GM19043 (cell line): ENCODE measurements at regions not wholly inside any gene's neighbourhood (a gene's known extent, or its start where the extent isn't known, plus 50 kb on each side); places are given as distances from the start of the nearest gene placed in this dataset.

ENCODE experiments used
- ATAC-seq: cut with Tn5 transposase; IDR thresholded peaks from one replicate; pipeline ENCODE4 v1.9.1; 2021; ENCODE audit warnings: low read depth; ENCODE audit not compliant: unreplicated experiment

- no peak for ATAC-seq
Measured at GRCh38 chr20:10724449-10725173, 50.8 kb upstream of the JAG1 start.

GRCh38 chr20:10728873-10729670, 55.3 kb upstream of the JAG1 start:
- ATAC-seq = no peak

- no peak for ATAC-seq
Measured at GRCh38 chr20:10729785-10730184, 56.0 kb upstream of the JAG1 start.

GRCh38 chr20:10730629-10731183, 56.9 kb upstream of the JAG1 start:
- ATAC-seq = no peak

DNA sequence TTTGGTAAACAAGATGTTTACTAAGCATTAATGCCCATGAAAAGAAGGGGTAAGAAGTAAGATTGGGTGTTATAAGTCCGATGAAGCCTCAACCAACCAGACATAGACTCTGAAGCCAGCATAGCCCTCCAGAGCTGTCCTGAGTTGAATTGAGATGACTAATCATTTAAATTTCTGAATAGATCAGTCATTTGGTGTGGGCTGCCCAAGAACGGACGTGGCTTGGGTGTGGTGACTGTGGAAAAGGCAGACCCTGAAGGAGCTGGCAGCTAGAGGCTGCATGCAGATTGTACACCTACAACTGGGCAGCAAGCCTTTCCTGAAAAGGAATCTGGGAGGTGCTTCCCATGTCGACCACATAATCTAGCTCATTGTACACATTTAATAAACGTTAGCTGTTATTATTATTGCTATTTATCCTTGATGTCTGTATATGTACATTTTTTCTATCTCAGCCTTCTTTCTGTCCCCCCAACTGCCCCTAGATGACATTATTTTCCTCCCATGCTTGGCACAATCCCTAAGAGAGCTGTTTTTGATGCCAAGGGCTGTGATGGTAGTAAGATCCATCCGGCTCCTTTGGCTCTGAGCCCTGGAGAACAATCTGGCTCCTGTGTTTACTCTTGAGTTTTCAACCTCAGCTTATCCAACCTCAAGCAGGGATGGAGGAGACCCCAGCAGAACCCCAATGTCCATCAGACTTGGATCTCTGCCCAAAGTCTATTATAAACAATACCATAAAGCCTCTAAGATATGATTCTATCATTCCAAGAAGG, 57.6 kb upstream of the JAG1 start:
- ATAC-seq = no peak

DNA sequence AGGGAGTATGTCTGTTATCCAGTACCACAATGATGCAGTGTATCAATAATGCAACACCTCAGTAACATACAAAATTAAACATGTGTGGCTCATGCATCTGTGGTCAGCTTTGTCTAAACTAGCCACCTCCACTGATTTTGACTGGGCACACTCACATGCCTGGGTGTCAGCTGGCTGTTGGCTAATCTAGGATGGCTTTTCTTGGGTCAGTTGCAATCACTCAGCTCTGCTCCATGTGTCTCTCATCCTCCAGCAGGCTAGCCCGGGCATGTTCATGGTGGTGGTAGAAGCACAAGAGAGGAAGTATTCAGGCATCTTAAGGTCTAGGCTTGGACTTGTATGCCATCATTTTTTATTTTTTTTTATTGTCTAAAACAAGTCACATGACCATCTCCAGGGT, 59.3 kb upstream of the JAG1 start:
- ATAC-seq = no peak

DNA sequence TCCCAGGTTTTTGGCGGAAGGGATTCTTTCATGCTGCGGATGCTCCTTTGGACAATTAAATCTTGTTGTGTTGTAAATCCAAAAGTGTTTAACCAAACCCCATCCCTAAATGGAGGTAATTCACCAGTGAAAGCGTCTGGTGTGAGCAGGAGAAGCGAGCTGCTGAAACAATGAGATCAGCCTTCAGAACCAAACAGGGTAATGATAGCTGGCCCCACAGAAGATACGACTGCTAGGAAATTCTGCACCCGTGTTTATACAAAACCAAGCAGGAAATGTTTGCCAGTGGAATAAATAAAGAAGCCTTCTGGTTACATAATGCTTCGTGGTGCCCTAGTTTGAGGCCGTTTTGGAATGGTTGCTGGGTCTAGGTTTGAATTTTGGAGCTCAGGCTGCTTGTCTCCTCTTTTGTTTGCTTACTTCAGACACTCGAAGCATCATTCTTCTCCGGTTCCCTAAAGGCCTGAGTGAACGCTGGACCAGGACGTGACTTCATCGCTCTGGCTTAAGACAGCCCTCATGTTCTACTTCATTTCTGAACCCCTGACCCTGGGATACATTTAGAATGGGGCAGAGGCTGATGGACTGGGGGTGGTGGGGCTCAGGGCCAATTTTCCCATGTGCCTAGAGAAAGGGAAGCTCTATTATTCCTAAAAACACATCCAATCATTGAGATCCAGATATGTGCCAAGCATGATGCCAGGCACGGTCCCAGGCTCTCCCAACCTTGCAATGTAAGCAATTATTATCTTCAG, 61.6 kb upstream of the JAG1 start:
- no peak for ATAC-seq

DNA sequence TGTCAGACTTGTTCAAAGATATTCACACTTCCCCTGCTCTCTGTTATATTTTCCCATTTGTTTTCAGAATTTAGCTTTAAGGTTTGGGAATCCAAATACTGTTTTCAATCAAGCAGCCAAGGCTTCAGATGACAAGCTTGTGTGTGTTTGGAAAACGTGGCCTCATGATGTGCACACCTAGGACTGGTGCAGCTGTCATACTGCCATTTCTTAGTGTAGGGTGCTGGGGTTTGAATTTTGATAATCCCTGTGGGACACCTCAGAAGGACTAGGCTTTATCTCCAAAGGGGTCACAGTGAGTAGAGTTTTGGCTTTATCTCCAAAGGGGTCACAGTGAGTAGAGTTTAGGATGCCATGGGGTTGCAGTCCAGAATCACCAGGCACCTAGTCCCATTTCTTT, 65.3 kb upstream of the JAG1 start:
- ATAC-seq = no peak

- ATAC-seq = no peak
Measured at GRCh38 chr20:10739566-10739965, 65.8 kb upstream of the JAG1 start.

DNA sequence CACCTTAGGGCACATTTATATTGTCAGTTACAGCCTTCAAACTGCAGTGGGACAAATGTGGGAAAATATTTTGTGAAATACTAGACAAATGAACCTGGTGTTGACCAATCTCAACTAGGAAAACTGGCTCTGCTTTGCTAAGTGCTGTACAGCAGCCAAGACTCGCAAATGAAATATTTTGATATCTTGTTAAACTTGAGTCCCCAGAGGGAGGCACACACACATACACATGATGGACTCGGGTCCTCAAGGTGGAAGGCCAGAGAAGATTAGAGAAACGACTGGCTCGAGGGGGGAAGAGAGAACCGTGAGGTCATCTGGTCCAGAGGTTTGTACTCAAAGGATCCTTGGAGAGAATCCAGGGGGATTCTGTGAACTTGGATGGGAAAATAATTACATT, 67.3 kb upstream of the JAG1 start:
- no peak for ATAC-seq

DNA sequence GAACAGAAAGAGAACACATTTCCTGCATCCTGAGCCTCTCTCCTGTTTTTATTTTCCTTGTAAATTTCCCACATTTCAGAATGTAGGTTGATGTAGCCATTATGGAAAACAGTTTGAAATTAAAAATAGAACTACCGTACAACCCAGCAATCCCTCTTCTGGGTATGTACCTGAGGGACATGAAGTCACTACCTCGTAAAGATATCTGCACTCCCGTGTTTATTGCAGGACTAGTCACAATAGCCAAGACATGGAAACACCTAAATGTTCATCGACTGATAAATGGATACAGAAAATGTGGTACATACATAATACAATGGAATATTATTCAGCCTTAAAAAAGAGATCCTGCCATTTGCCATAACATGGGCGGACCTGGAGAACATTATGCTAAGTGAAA, 72.0 kb upstream of the JAG1 start:
- ATAC-seq = no peak

DNA sequence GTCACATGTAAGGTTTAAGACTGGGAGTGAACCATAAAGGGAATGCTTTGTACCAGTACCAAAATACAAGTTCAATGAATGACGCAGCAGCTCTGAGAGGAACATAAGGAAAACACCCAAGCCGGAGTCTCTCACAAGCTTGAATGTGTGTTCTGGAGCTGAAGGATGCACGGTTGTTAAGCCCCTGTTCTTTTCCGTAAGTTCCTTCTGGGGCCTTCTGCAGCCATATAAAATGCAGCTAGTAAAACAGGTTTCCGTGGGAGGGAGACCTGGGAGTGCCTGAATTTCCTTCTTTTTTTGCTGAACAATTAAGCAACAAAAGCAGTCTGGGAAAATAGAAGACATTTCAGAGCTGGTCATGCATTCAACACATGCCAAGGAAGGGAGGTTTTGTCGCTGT, 73.2 kb upstream of the JAG1 start:
- no peak for ATAC-seq

- no peak for ATAC-seq
Measured at GRCh38 chr20:10749084-10749483, 75.3 kb upstream of the JAG1 start.

DNA sequence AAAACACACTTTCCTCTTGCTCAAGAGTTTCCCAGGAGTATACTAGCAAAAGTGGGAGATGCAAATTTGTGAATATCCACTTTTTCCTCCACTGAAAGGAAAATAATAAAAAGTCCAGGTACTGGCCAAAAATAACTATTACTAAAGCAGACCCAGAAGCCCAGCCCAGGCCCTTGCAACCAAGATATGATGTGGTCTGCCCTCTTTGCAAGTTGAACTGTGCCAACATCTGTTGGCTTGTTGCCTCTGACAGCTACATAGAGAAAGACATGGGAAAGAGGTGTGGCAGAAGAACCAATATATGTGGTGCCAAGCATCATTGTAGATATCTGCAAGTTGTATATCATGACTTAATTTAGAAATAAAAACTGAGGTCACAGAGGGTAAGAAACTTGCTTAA, 78.4 kb upstream of the JAG1 start:
- ATAC-seq = no peak

DNA sequence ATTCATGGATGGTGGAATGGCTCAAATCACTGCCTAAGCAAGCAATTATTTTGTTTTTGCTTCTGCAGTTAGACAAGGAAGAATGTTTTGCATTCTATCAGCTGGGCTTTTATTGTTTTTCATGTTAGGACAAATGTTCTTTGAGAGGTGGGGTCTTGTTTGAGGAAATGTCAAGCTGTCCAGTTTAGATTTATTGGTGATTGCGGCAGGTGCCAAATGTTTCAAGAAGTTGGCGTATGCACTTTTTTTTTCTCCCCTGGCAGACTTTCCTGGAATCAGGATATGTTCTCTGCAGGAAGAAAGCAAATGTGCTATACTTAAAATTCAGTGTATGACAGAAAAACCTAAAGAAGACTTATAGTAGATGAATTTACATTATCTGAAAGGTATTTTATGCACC, 81.0 kb upstream of the JAG1 start:
- no peak for ATAC-seq

DNA sequence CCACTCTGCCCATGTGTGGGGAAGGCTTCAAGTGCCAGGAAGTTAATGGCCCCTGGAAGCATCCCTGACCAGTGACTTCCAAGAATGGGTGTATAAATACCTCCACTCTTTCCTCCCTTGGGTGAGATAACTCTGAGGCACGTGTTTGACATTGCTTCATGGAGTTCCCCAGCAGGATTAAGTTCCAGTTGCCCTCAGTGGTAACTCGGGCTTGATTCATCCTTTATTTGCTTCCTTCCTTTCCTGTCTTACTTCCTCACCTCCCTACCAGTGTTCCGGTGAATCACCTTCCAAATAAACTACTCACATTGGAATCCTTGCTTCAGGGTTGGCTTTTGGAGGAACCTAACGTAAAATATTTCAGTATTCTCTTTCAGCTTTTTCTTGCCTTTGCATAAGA, 84.6 kb upstream of the JAG1 start:
- no peak for ATAC-seq

GRCh38 chr20:10761232-10761631, 87.4 kb upstream of the JAG1 start:
- ATAC-seq = no peak

- no peak for ATAC-seq
Measured at GRCh38 chr20:10761786-10762185, 88.0 kb upstream of the JAG1 start.

GRCh38 chr20:10762216-10762615, 88.4 kb upstream of the JAG1 start:
- no peak for ATAC-seq

- no peak for ATAC-seq
Measured at GRCh38 chr20:10763112-10763511, 89.3 kb upstream of the JAG1 start.
